GM23338 (cell line): ENCODE measurements at regions not wholly inside any gene's neighbourhood (a gene's known extent, or its start where the extent isn't known, plus 50 kb on each side); places are given as distances from the start of the nearest gene placed in this dataset.

Experiments
- ATAC-seq: fragments of 200-7000 bp; cut with Tn5 transposase; 3 replicates; pipeline ENCODE4 v1.9.1; 2020
- DNase-seq: peaks from one replicate; pipeline ENCODE4 v3.0.0-alpha.2; 2015; ENCODE audit warnings: low spot score
- H2AFZ ChIP-seq: fragments of 200-600 bp; sonication (generic); 2 replicates; pipeline ENCODE4 v1.8.0; 2016; ENCODE audit warnings: antibody characterized with exemption, mild to moderate bottlenecking, moderate library complexity
- H3F3A ChIP-seq: fragments of 200-600 bp; sonication (generic); replicated peaks from 2 replicates; pipeline ENCODE4 v1.8.0; 2017; ENCODE audit warnings: antibody characterized with exemption, mixed run types, low read depth
- H3K27ac ChIP-seq: fragments of 200-600 bp; sonication (generic); 2 replicates; pipeline ENCODE4 v1.6.1; 2016; ENCODE audit warnings: low read depth
- H3K27me3 ChIP-seq: fragments of 200-600 bp; sonication (generic); 2 replicates; pipeline ENCODE4 v1.8.0; 2016; ENCODE audit warnings: mild to moderate bottlenecking, mixed run types, moderate library complexity; ENCODE audit not compliant: insufficient read depth
- H3K36me3 ChIP-seq: fragments of 200-600 bp; sonication (generic); 2 replicates; pipeline ENCODE4 v1.8.0; 2016; ENCODE audit warnings: mild to moderate bottlenecking; ENCODE audit not compliant: insufficient read depth
- H3K4me1 ChIP-seq: fragments of 200-600 bp; sonication (generic); 2 replicates; pipeline ENCODE4 v1.8.0; 2016; ENCODE audit warnings: mild to moderate bottlenecking, moderate library complexity; ENCODE audit not compliant: insufficient read depth
- H3K4me2 ChIP-seq: fragments of 200-600 bp; sonication (generic); 2 replicates; pipeline ENCODE4 v1.7.1; 2017; ENCODE audit warnings: mixed run types
- H3K4me3 ChIP-seq: fragments of 200-600 bp; sonication (generic); 2 replicates; pipeline ENCODE4 v1.6.1; 2016; ENCODE audit warnings: mixed run types
- H3K79me2 ChIP-seq: fragments of 200-600 bp; sonication (generic); replicated peaks from 2 replicates; pipeline ENCODE4 v1.8.0; 2017; ENCODE audit warnings: mild to moderate bottlenecking; ENCODE audit not compliant: insufficient read depth
- H3K9me2 ChIP-seq: fragments of 200-600 bp; sonication (generic); 2 replicates; pipeline ENCODE4 v1.8.0; 2017; ENCODE audit not compliant: insufficient read depth
- H4K20me1 ChIP-seq: fragments of 200-600 bp; sonication (generic); replicated peaks from 2 replicates; pipeline ENCODE4 v1.8.0; 2017; ENCODE audit warnings: mild to moderate bottlenecking; ENCODE audit not compliant: insufficient read depth
- H3K27ac Mint-ChIP-seq: 2 replicates; pipeline ENCODE4 v1.8.0; 2020; ENCODE audit warnings: inconsistent platforms, mild to moderate bottlenecking, moderate library complexity, mixed read lengths
- H3K27me3 Mint-ChIP-seq: 3 replicates; pipeline ENCODE4 v1.8.0; 2022; ENCODE audit warnings: low read depth, mild to moderate bottlenecking, moderate library complexity, mixed read lengths, inconsistent platforms; ENCODE audit not compliant: insufficient read depth, poor library complexity
- H3K36me3 Mint-ChIP-seq: 3 replicates; pipeline ENCODE4 v1.8.0; 2021; ENCODE audit warnings: low read depth, mild to moderate bottlenecking, inconsistent platforms, moderate library complexity, mixed read lengths
- H3K4me1 Mint-ChIP-seq: 3 replicates; pipeline ENCODE4 v1.8.0; 2020; ENCODE audit warnings: mild to moderate bottlenecking, inconsistent platforms, mixed read lengths
- H3K4me3 Mint-ChIP-seq: 3 replicates; pipeline ENCODE4 v1.8.0; 2021; ENCODE audit warnings: moderate library complexity, mild to moderate bottlenecking, inconsistent platforms, mixed read lengths
- H3K9me3 Mint-ChIP-seq: 3 replicates; pipeline ENCODE4 v1.8.0; 2020; ENCODE audit warnings: moderate library complexity, mild to moderate bottlenecking, inconsistent platforms, mixed read lengths
- CREB1 ChIP-seq: fragments of 250-450 bp; sonication (Bioruptor Pico); IDR thresholded peaks from 2 replicates; pipeline ENCODE4 v1.5.0; 2020; ENCODE audit warnings: low read depth, mild to moderate bottlenecking, moderate library complexity
- EZH2 ChIP-seq: fragments of 200-600 bp; sonication (generic); IDR thresholded peaks from one replicate; pipeline ENCODE4 v1.8.0; 2017; ENCODE audit warnings: antibody characterized with exemption, mild to moderate bottlenecking, low read depth; ENCODE audit not compliant: unreplicated experiment
- EZH2phosphoT487 ChIP-seq: fragments of 200-600 bp; sonication (generic); IDR thresholded peaks from one replicate; pipeline ENCODE4 v1.8.1; 2018; ENCODE audit warnings: antibody characterized with exemption; ENCODE audit not compliant: unreplicated experiment
- JUNB ChIP-seq: IDR thresholded peaks from one replicate; pipeline ENCODE4 v1.6.1; 2016; ENCODE audit warnings: antibody characterized with exemption; ENCODE audit not compliant: unreplicated experiment
- NANOG ChIP-seq: IDR thresholded peaks from 2 replicates; pipeline ENCODE4 v1.6.1; 2016; ENCODE audit warnings: antibody characterized with exemption, borderline replicate concordance
- POLR2AphosphoS5 ChIP-seq: IDR thresholded peaks from 2 replicates; pipeline ENCODE4 v1.6.1; 2016; ENCODE audit warnings: antibody characterized with exemption, low read depth
- REST ChIP-seq: IDR thresholded peaks from one replicate; pipeline ENCODE4 v1.6.1; 2018; ENCODE audit warnings: antibody characterized with exemption; ENCODE audit not compliant: unreplicated experiment
- ZNF114 ChIP-seq: fragments of 250-450 bp; sonication (Bioruptor Pico); IDR thresholded peaks from 2 replicates; pipeline ENCODE4 v1.5.0; 2020; ENCODE audit warnings: mild to moderate bottlenecking, moderate library complexity
- ZNF331 ChIP-seq: fragments of 250-450 bp; sonication (Bioruptor Pico); IDR thresholded peaks from 2 replicates; pipeline ENCODE4 v1.5.0; 2020; ENCODE audit warnings: low read depth, mild to moderate bottlenecking, moderate library complexity
- ZNF462 ChIP-seq: fragments of 250-450 bp; sonication (Bioruptor Pico); IDR thresholded peaks from 2 replicates; pipeline ENCODE4 v1.5.0; 2020; ENCODE audit warnings: mild to moderate bottlenecking, moderate library complexity
- TF ChIP-seq, protein P1 (sequence below), 2 experiments: fragments of 200-600 bp in 1 of 2; sonication (generic) in 1 of 2; conservative IDR thresholded peaks; 2 replicates each; pipeline versions ENCODE4 v1.5.1 to v1.6.1; 2016 to 2017; ENCODE audit warnings: antibody characterized with exemption in 2 of 2, low read depth in 2 of 2, mild to moderate bottlenecking in 2 of 2, moderate library complexity in 1 of 2
- TF ChIP-seq, protein P2 (sequence below): IDR thresholded peaks from 2 replicates; pipeline ENCODE4 v1.6.1; 2016; ENCODE audit warnings: antibody characterized with exemption

- TF ChIP-seq, protein P1, sequence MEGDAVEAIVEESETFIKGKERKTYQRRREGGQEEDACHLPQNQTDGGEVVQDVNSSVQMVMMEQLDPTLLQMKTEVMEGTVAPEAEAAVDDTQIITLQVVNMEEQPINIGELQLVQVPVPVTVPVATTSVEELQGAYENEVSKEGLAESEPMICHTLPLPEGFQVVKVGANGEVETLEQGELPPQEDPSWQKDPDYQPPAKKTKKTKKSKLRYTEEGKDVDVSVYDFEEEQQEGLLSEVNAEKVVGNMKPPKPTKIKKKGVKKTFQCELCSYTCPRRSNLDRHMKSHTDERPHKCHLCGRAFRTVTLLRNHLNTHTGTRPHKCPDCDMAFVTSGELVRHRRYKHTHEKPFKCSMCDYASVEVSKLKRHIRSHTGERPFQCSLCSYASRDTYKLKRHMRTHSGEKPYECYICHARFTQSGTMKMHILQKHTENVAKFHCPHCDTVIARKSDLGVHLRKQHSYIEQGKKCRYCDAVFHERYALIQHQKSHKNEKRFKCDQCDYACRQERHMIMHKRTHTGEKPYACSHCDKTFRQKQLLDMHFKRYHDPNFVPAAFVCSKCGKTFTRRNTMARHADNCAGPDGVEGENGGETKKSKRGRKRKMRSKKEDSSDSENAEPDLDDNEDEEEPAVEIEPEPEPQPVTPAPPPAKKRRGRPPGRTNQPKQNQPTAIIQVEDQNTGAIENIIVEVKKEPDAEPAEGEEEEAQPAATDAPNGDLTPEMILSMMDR (conservative IDR thresholded peaks at IDR 0.05; ENCODE audit: low read depth in 2 of 2): no peak
- TF ChIP-seq CREB1: no peak
- TF ChIP-seq EZH2phosphoT487: no peak
- TF ChIP-seq JUNB: no peak
- no peak for TF ChIP-seq EZH2
- no peak for TF ChIP-seq REST
- no peak for TF ChIP-seq POLR2AphosphoS5
- TF ChIP-seq NANOG: no peak
Measured at GRCh38 chr3:177803500-177803899, 606.2 kb upstream of the TBL1XR1 start (continued).

- no peak overlapping the region for H3K27ac ChIP-seq
- H3K27me3 ChIP-seq: no peaks in the 10 kb centered on the region
- H2AFZ ChIP-seq: no peak overlapping the region
- H3K4me1 ChIP-seq: peaks cover 4% of the 10 kb centered on the region
- no peak for ATAC-seq
- H3K9me3 Mint-ChIP-seq: peaks cover 8% of the 10 kb centered on the region
- H3K4me2 ChIP-seq: no peak overlapping the region
- no peaks in the 10 kb centered on the region for H3K36me3 ChIP-seq
- H3K79me2 ChIP-seq: no peaks in the 10 kb centered on the region
- H3K27me3 Mint-ChIP-seq: peaks cover 4% of the 10 kb centered on the region
- no peaks in the 10 kb centered on the region for H3K9me2 ChIP-seq
- no peak overlapping the region for H3K4me3 ChIP-seq
- 0 out of 3 replicates have a peak, but pooled peaks cover 9% of the 10 kb centered on the region for H3K36me3 Mint-ChIP-seq
- H3K4me1 Mint-ChIP-seq: peaks cover 8% of the 10 kb centered on the region; the same call in 2 of the 3 replicates
- no peak for DNase-seq
- no peaks in the 10 kb centered on the region for H4K20me1 ChIP-seq
- H3K4me3 Mint-ChIP-seq: no peak overlapping the region
- no peaks in the 10 kb centered on the region for H3F3A ChIP-seq
- H3K27ac Mint-ChIP-seq: no peak overlapping the region
- no peak for TF ChIP-seq ZNF331 (CRISPR knock-in tag)
- TF ChIP-seq EZH2: no peak
- no peak for TF ChIP-seq EZH2phosphoT487
- TF ChIP-seq ZNF462 (CRISPR knock-in tag): no peak
- no peak for TF ChIP-seq POLR2AphosphoS5
- no peak for TF ChIP-seq JUNB
- no peak for TF ChIP-seq ZNF114 (CRISPR knock-in tag)
- TF ChIP-seq, protein P2, sequence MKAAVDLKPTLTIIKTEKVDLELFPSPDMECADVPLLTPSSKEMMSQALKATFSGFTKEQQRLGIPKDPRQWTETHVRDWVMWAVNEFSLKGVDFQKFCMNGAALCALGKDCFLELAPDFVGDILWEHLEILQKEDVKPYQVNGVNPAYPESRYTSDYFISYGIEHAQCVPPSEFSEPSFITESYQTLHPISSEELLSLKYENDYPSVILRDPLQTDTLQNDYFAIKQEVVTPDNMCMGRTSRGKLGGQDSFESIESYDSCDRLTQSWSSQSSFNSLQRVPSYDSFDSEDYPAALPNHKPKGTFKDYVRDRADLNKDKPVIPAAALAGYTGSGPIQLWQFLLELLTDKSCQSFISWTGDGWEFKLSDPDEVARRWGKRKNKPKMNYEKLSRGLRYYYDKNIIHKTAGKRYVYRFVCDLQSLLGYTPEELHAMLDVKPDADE: no peak
Measured at GRCh38 chr3:177804032-177804431, 606.8 kb upstream of the TBL1XR1 start.
